ENCODE measurements at regions not wholly inside any gene's neighbourhood (a gene's known extent, or its start where the extent isn't known, plus 50 kb on each side); places are given as distances from the start of the nearest gene placed in this dataset.

- TF ChIP-seq TAF7 (optimal IDR thresholded peaks at IDR 0.05; ENCODE audit: borderline replicate concordance, low read depth, low read length) (no peak), HDAC2 (IDR thresholded peaks at IDR 0.05; ENCODE audit: borderline replicate concordance in 1 of 2, low read depth in 2 of 2, low read length in 2 of 2) (no peak), POLR2A (IDR thresholded peaks at IDR 0.05; ENCODE audit: control extremely low read depth in 1 of 2, low read depth in 2 of 2, low read length in 2 of 2) (no peak), NANOG (IDR thresholded peaks at IDR 0.05; ENCODE audit: insufficient read depth, low read depth, low read length, poor library complexity, severe bottlenecking) (no peak), SUZ12 (IDR thresholded peaks at IDR 0.05; ENCODE audit: low read length) (no peak), HDAC6 (IDR thresholded peaks at IDR 0.05; ENCODE audit: low read depth, low read length) (no peak)
Measured at GRCh38 chrX:146435472-146435871, 374.1 kb upstream of the CXorf51B start (continued).

Measured in H1 (cell line).